ENCODE measurements at regions not wholly inside any gene's neighbourhood (a gene's known extent, or its start where the extent isn't known, plus 50 kb on each side); places are given as distances from the start of the nearest gene placed in this dataset.
"Not testable (repeated sequence)": the region's sequence is repeated elsewhere in the genome, so short reads cannot be mapped to it uniquely, and the experiment has no call there.

GRCh38 chr7:4438723-4439245, 243.3 kb upstream of the FOXK1 start:
- no peak for DNase-seq (ENCODE audit: low read depth)

GRCh38 chr7:4439444-4439843, 242.7 kb upstream of the FOXK1 start:
- DNase-seq (ENCODE audit: low read depth) = no peak

- no peak for DNase-seq (ENCODE audit: low read depth)
Measured at GRCh38 chr7:4444106-4444505, 238.0 kb upstream of the FOXK1 start.

GRCh38 chr7:4445777-4446176, 236.3 kb upstream of the FOXK1 start:
- no peak for DNase-seq (ENCODE audit: low read depth)

GRCh38 chr7:4449263-4449662, 232.8 kb upstream of the FOXK1 start:
- DNase-seq (ENCODE audit: low read depth) = no peak

GRCh38 chr7:4450483-4450882, 231.6 kb upstream of the FOXK1 start:
- DNase-seq (ENCODE audit: low read depth) = no peak

- DNase-seq (ENCODE audit: low read depth) = no peak
Measured at GRCh38 chr7:4460597-4460996, 221.5 kb upstream of the FOXK1 start.

GRCh38 chr7:4461531-4461930, 220.6 kb upstream of the FOXK1 start:
- DNase-seq (ENCODE audit: low read depth) = no peak

- DNase-seq (ENCODE audit: low read depth) = no peak
Measured at GRCh38 chr7:4468320-4469102, 213.6 kb upstream of the FOXK1 start.

- DNase-seq (ENCODE audit: low read depth) = no peak
Measured at GRCh38 chr7:4470246-4470645, 211.8 kb upstream of the FOXK1 start.

- DNase-seq (ENCODE audit: low read depth) = no peak
Measured at GRCh38 chr7:4472728-4473127, 209.4 kb upstream of the FOXK1 start.

GRCh38 chr7:4479367-4480039, 202.6 kb upstream of the FOXK1 start:
- no peak for DNase-seq (ENCODE audit: low read depth)

GRCh38 chr7:4480131-4480530, 202.0 kb upstream of the FOXK1 start:
- DNase-seq (ENCODE audit: low read depth) = not testable (repeated sequence)

GRCh38 chr7:4483851-4484250, 198.2 kb upstream of the FOXK1 start:
- DNase-seq (ENCODE audit: low read depth) = no peak

GRCh38 chr7:4484545-4484944, 197.6 kb upstream of the FOXK1 start:
- no peak for DNase-seq (ENCODE audit: low read depth)

- DNase-seq (ENCODE audit: low read depth) = no peak
Measured at GRCh38 chr7:4486907-4487306, 195.2 kb upstream of the FOXK1 start.

GRCh38 chr7:4496911-4497310, 185.2 kb upstream of the FOXK1 start:
- not testable (repeated sequence) for DNase-seq (ENCODE audit: low read depth)

GRCh38 chr7:4500812-4501211, 181.3 kb upstream of the FOXK1 start:
- no peak for DNase-seq (ENCODE audit: low read depth)

GRCh38 chr7:4507886-4508285, 174.2 kb upstream of the FOXK1 start:
- not testable (repeated sequence) for DNase-seq (ENCODE audit: low read depth)

- no peak for DNase-seq (ENCODE audit: low read depth)
Measured at GRCh38 chr7:4513450-4513849, 168.6 kb upstream of the FOXK1 start.

GRCh38 chr7:4519819-4520520, 162.1 kb upstream of the FOXK1 start:
- DNase-seq (ENCODE audit: low read depth) = no peak

- DNase-seq (ENCODE audit: low read depth) = no peak
Measured at GRCh38 chr7:4523219-4523618, 158.9 kb upstream of the FOXK1 start.

GRCh38 chr7:4523873-4524272, 158.2 kb upstream of the FOXK1 start:
- DNase-seq (ENCODE audit: low read depth) = no peak

All from activated gamma-delta T cell treated with anti-CD3 and anti-CD28 coated beads, Interleukin-2, amount 50 U/mL, for 16 hours (primary cell).